ENCODE measurements at regions not wholly inside any gene's neighbourhood (a gene's known extent, or its start where the extent isn't known, plus 50 kb on each side); places are given as distances from the start of the nearest gene placed in this dataset.

GRCh38 chr18:4961121-4961909 lies 235.7 kb downstream of the AKAIN1 start:
- CTCF ChIA-PET, result no interaction called here
- DNase-seq (ENCODE audit: low read depth in 1 of 2, low spot score in 1 of 2) (no peak), ATAC-seq (no peak), FAIRE-seq (no peak)
- WGBS (ENCODE audit: missing lambda C conversion rate), result 0% methylated on average over 3 of the region's 4 CpGs
- no peak overlapping the region for H3K4me3 ChIP-seq
- no peaks in the 10 kb centered on the region for H3K9me3 ChIP-seq
- no peaks in the 10 kb centered on the region for H3K4me1 ChIP-seq
- H3K4me2 ChIP-seq, result no peak overlapping the region
- no peak overlapping the region for H3K27ac ChIP-seq
- POLR2A ChIA-PET, result no interaction called here
- TF ChIP-seq ELK1 (IDR thresholded peaks at IDR 0.05; ENCODE audit: low read depth, low read length), result no peak
- no peak for TF ChIP-seq KDM5A (IDR thresholded peaks at IDR 0.05)
- TF ChIP-seq HOXB5 (CRISPR knock-in tag; IDR thresholded peaks at IDR 0.05), result no peak
- no peak for TF ChIP-seq ESRRA (IDR thresholded peaks at IDR 0.05; ENCODE audit: borderline replicate concordance, low read length)
- no peak for TF ChIP-seq RAD21 (conservative IDR thresholded peaks at IDR 0.05 in 1 of 2, IDR thresholded peaks at IDR 0.05 in 1 of 2)
- TF ChIP-seq ZSCAN20 (CRISPR knock-in tag; IDR thresholded peaks at IDR 0.05), result no peak

DNA sequence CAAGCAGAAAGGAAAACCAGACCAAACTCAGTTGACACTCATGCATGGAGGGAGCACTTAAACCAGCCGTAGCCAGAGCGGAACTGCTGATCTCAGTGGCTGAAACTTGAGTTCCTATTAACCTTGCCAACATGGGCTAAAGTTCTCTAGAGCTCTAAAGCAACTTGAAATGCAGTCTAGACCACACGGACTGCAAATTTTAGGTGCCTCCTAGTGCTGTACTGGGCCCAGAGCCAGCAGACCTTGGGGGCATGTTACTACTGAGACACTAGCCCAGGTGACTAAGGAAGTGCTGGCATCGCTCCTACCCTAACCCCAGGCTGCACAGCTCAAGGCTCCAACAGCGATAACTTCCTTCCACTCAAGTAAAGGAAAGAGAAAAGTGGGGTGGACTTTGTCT lies 236.5 kb downstream of the AKAIN1 start:
- Histone ChIP-seq H3K4me2 (no peak overlapping the region), H3K4me1 (no peaks in the 10 kb centered on the region), H3K4me3 (no peak overlapping the region), H3K9me3 (no peaks in the 10 kb centered on the region), H3K27ac (no peak overlapping the region)
- POLR2A ChIA-PET, result no interaction called here
- CTCF ChIA-PET, result no interaction called here
- DNase-seq (ENCODE audit: low read depth in 1 of 2, low spot score in 1 of 2) (no peak), ATAC-seq (no peak), FAIRE-seq (no peak)
- 19% methylated on average over 5 of the region's 5 CpGs for WGBS (ENCODE audit: missing lambda C conversion rate)
- TF ChIP-seq ZSCAN20 (CRISPR knock-in tag; IDR thresholded peaks at IDR 0.05) (no peak), TP53 (CRISPR knock-in tag; IDR thresholded peaks at IDR 0.05) (no peak), EP300 (IDR thresholded peaks at IDR 0.05) (no peak), USF2 (IDR thresholded peaks at IDR 0.05) (no peak), POLR2AphosphoS2 (conservative IDR thresholded peaks at IDR 0.05; ENCODE audit: low read length) (no peak), SMC3 (IDR thresholded peaks at IDR 0.05) (no peak), HDAC2 (IDR thresholded peaks at IDR 0.05) (no peak)

DNA sequence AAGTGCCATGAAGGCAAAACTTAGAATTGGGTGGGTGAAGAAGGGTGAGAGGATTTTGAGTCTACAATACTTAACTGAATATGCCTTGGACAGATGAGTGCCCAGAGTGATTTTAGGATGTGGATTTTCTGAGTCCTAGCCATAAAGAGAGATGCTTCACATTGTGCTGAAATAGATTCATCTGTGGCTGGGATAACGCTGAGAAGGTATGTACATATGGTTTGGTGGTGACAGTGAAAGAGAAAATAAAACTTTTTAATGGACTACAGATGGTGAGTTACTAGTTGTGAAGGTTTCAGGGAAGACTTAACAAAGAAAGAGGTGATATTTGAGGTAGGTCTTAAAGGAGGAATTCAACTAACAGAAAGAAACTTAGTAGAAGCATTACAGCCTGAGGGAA lies 265.8 kb downstream of the AKAIN1 start:
- no peak overlapping the region for H3K4me3 ChIP-seq
- no peaks in the 10 kb centered on the region for H3K9me3 ChIP-seq
- no peaks in the 10 kb centered on the region for H3K4me1 ChIP-seq
- CTCF ChIA-PET, result no interaction called here
- FAIRE-seq (no peak), DNase-seq (ENCODE audit: low read depth in 1 of 2, low spot score in 1 of 2) (no peak), ATAC-seq (no peak)
- no peak for TF ChIP-seq NPAS2 (CRISPR knock-in tag; IDR thresholded peaks at IDR 0.05; ENCODE audit: borderline replicate concordance)
- no peak for TF ChIP-seq CBX8 (IDR thresholded peaks at IDR 0.05)
- TF ChIP-seq, protein P1, sequence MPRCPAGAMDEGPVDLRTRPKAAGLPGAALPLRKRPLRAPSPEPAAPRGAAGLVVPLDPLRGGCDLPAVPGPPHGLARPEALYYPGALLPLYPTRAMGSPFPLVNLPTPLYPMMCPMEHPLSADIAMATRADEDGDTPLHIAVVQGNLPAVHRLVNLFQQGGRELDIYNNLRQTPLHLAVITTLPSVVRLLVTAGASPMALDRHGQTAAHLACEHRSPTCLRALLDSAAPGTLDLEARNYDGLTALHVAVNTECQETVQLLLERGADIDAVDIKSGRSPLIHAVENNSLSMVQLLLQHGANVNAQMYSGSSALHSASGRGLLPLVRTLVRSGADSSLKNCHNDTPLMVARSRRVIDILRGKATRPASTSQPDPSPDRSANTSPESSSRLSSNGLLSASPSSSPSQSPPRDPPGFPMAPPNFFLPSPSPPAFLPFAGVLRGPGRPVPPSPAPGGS (IDR thresholded peaks at IDR 0.05), result no peak
- no peak for TF ChIP-seq ESRRA (IDR thresholded peaks at IDR 0.05; ENCODE audit: borderline replicate concordance, low read length)
- TF ChIP-seq, protein P2, sequence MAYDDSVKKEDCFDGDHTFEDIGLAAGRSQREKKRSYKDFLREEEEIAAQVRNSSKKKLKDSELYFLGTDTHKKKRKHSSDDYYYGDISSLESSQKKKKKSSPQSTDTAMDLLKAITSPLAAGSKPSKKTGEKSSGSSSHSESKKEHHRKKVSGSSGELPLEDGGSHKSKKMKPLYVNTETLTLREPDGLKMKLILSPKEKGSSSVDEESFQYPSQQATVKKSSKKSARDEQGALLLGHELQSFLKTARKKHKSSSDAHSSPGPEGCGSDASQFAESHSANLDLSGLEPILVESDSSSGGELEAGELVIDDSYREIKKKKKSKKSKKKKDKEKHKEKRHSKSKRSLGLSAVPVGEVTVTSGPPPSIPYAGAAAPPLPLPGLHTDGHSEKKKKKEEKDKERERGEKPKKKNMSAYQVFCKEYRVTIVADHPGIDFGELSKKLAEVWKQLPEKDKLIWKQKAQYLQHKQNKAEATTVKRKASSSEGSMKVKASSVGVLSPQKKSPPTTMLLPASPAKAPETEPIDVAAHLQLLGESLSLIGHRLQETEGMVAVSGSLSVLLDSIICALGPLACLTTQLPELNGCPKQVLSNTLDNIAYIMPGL (CRISPR knock-in tag; IDR thresholded peaks at IDR 0.05; ENCODE audit: borderline replicate concordance), result no peak
- no peak for TF ChIP-seq HOXB13 (CRISPR knock-in tag; IDR thresholded peaks at IDR 0.05; ENCODE audit: low read depth)
- no peak overlapping the region for H3K4me2 ChIP-seq
- WGBS (ENCODE audit: missing lambda C conversion rate), result 5% methylated on average over 1 of the region's 1 CpG
- POLR2A ChIA-PET, result no interaction called here
- no peak overlapping the region for H3K27ac ChIP-seq

Measured in A549 (cell line).